ENCODE measurements at regions not wholly inside any gene's neighbourhood (a gene's known extent, or its start where the extent isn't known, plus 50 kb on each side); places are given as distances from the start of the nearest gene placed in this dataset.

GRCh38 chr3:177557548-177557947 lies 360.3 kb upstream of the TBL1XR1 start:
- H3K4me3 ChIP-seq (ENCODE audit: low read depth, low read length) = no peak overlapping the region
- no peak for DNase-seq (ENCODE audit: extremely low spot score)
- no peaks in the 10 kb centered on the region for H3K4me1 ChIP-seq (ENCODE audit: insufficient read depth)
- H3K27ac ChIP-seq (ENCODE audit: low read depth) = no peak overlapping the region
- no peaks in the 10 kb centered on the region for H3K36me3 ChIP-seq (ENCODE audit: insufficient read depth)
- WGBS = 94% methylated on average over 3 of the region's 3 CpGs

GRCh38 chr3:177561365-177561764 lies 364.1 kb upstream of the TBL1XR1 start:
- DNase-seq (ENCODE audit: extremely low spot score) = no peak
- no peaks in the 10 kb centered on the region for H3K4me1 ChIP-seq (ENCODE audit: insufficient read depth)
- no peak overlapping the region for H3K4me3 ChIP-seq (ENCODE audit: low read depth, low read length)
- no peak overlapping the region for H3K27ac ChIP-seq (ENCODE audit: low read depth)
- no peaks in the 10 kb centered on the region for H3K36me3 ChIP-seq (ENCODE audit: insufficient read depth)
- WGBS = 80% methylated on average over 5 of the region's 5 CpGs

DNA sequence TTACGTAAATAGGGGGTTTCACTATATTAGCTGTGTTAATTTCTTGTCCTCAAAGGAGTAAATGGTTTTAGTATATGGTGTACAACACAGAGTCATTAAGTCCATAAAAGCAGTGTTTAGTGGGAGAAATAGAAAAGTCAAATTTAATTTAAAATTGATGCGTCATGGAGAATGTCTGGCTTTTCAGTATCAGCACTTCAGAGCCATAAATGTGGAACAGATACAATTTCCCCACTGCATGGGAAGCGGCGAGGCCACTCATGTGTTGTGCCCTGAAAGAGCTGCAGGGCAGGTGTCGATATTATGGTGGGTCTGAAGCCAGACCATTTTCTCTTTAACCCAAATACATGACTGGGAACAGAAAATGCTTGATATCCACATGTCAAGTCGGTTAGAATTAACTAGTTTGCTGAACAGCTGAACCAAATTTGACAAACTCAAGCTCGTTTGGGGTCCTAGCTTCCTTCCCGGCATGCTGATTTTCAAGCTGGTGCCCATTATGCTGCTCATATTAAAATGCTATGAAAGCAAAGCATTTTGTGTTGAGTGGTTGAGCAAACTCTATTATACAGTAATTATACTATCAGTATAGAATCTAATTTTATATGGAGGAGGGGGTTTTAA lies 364.6 kb upstream of the TBL1XR1 start:
- Histone ChIP-seq H3K36me3 (ENCODE audit: insufficient read depth) (no peaks in the 10 kb centered on the region), H3K4me3 (ENCODE audit: low read depth, low read length) (no peak overlapping the region), H3K4me1 (ENCODE audit: insufficient read depth) (no peaks in the 10 kb centered on the region), H3K27ac (ENCODE audit: low read depth) (no peak overlapping the region)
- DNase-seq (ENCODE audit: extremely low spot score) = no peak
- WGBS = 95% methylated on average over 8 of the region's 8 CpGs

DNA sequence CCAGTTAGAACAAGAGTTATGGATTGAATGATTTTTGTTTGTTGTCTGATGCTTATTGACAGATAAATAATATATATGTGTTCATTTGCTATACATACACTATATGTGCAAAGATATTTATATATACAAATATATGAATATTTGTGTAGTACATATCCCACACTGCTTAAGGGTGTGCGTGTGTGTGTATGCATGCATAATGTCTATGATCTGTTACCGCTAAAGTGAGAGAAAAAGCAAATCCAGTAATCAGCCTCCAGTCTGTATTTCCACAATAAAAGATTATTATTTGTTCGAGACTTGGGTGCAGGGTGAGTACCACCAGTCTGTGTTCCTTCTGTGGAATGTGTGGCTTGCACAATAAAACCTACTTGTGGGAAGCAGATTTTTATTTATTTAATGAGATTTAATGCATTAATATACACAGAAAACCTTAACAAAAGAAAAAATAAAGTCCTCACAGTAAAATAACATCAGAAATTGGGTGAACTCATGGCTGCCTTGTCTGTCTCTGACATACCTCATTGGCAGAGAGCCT lies 366.0 kb upstream of the TBL1XR1 start:
- 84% methylated on average over 3 of the region's 3 CpGs for WGBS
- Histone ChIP-seq H3K4me1 (ENCODE audit: insufficient read depth) (no peaks in the 10 kb centered on the region), H3K4me3 (ENCODE audit: low read depth, low read length) (no peak overlapping the region), H3K36me3 (ENCODE audit: insufficient read depth) (no peaks in the 10 kb centered on the region), H3K27ac (ENCODE audit: low read depth) (no peak overlapping the region)
- DNase-seq (ENCODE audit: extremely low spot score) = no peak

- no peak for DNase-seq (ENCODE audit: extremely low spot score)
- Histone ChIP-seq H3K4me3 (ENCODE audit: low read depth, low read length) (no peak overlapping the region), H3K4me1 (ENCODE audit: insufficient read depth) (no peaks in the 10 kb centered on the region), H3K27ac (ENCODE audit: low read depth) (no peak overlapping the region), H3K36me3 (ENCODE audit: insufficient read depth) (no peaks in the 10 kb centered on the region)
- WGBS = 71% methylated on average over 3 of the region's 3 CpGs
These were observed 366.5 kb upstream of the TBL1XR1 start for GRCh38 chr3:177563792-177564191.

DNA sequence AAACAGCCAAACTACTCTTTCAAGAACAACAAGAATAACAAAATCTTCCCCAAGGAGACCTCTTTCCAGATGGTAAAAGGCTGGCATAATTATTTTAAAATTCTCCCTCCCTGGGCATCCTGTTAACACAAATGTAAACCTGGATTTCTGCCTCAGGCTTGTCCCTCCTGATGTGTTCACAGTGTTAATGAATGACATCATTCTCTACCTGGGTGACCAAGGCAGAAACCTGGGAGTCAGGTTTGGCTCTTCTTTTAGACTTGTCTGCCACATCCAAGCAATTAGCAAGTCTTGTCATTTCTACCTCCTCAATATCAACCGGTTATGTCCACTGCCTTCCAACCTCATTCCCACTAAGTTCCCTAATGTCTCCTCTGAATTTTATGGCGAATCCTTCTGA lies 368.7 kb upstream of the TBL1XR1 start:
- H3K4me1 ChIP-seq (ENCODE audit: insufficient read depth) = no peaks in the 10 kb centered on the region
- H3K36me3 ChIP-seq (ENCODE audit: insufficient read depth) = no peaks in the 10 kb centered on the region
- H3K27ac ChIP-seq (ENCODE audit: low read depth) = no peak overlapping the region
- no peak overlapping the region for H3K4me3 ChIP-seq (ENCODE audit: low read depth, low read length)
- WGBS = 98% methylated on average over 2 of the region's 2 CpGs
- no peak for DNase-seq (ENCODE audit: extremely low spot score)

DNA sequence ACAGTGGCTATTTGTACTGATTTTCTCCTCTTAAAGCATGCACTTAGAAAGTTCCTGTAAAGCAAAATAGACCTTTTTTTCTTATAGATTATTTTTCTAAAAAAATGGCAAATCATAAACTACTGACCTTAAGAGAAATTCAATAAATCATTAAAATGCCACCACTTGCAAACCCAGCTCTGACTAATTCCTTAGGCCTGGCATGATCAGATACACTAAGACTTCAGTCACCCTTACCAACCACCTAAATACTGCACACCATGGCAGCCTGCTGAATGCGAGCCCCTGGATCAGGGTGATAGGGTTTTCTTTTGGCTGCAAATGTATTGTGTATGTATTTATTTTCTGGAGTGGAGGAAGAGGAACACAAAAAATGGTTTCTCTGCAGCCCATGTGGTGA lies 370.6 kb upstream of the TBL1XR1 start:
- no peaks in the 10 kb centered on the region for H3K36me3 ChIP-seq (ENCODE audit: insufficient read depth)
- no peak overlapping the region for H3K27ac ChIP-seq (ENCODE audit: low read depth)
- 96% methylated on average over 1 of the region's 1 CpG for WGBS
- no peak for DNase-seq (ENCODE audit: extremely low spot score)
- no peaks in the 10 kb centered on the region for H3K4me1 ChIP-seq (ENCODE audit: insufficient read depth)
- H3K4me3 ChIP-seq (ENCODE audit: low read depth, low read length) = no peak overlapping the region

- Histone ChIP-seq H3K4me3 (ENCODE audit: low read depth, low read length) (no peak overlapping the region), H3K27ac (ENCODE audit: low read depth) (no peak overlapping the region), H3K4me1 (ENCODE audit: insufficient read depth) (no peaks in the 10 kb centered on the region), H3K36me3 (ENCODE audit: insufficient read depth) (no peaks in the 10 kb centered on the region)
- WGBS = 95% methylated on average over 4 of the region's 4 CpGs
- DNase-seq (ENCODE audit: extremely low spot score) = no peak
These were observed 371.9 kb upstream of the TBL1XR1 start for GRCh38 chr3:177569193-177569592.

- DNase-seq (ENCODE audit: extremely low spot score) = no peak
- Histone ChIP-seq H3K27ac (ENCODE audit: low read depth) (no peak overlapping the region), H3K36me3 (ENCODE audit: insufficient read depth) (no peaks in the 10 kb centered on the region), H3K4me1 (ENCODE audit: insufficient read depth) (no peaks in the 10 kb centered on the region), H3K4me3 (ENCODE audit: low read depth, low read length) (no peak overlapping the region)
- 83% methylated on average over 4 of the region's 4 CpGs for WGBS
These were observed 372.8 kb upstream of the TBL1XR1 start for GRCh38 chr3:177569875-177570657.

DNA sequence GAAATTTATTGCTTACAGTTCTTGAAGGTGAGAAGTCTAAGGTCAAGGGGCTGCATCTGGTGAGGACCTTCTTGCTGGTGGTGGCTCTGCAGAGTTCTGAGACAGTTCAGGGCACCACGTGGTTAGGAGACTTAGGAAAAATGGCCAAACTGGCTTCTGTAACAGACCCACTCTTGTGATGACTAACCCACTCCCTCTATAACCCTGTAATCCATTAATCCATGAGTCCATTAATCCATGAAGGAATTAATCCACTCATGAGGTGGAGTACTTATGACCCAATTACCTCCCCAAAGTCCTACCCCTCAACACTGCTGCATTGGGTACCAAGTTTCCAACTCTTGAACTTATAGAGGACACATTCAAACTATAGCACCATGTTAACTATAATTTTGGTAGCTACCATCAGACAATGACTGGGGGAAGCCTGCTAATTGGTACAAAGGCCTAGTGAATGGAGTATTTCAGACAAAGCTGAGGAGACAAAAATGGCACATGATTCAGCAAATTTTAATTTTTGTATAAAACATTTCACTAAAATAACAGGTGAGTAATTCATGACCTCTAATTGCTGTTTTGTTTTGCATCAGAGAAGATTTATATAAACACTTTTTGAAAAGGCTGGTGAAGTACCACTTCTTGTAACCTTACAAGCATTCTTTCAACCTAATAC lies 374.1 kb upstream of the TBL1XR1 start:
- WGBS = 89% methylated on average over 1 of the region's 1 CpG
- no peak for DNase-seq (ENCODE audit: extremely low spot score)
- Histone ChIP-seq H3K36me3 (ENCODE audit: insufficient read depth) (no peaks in the 10 kb centered on the region), H3K4me1 (ENCODE audit: insufficient read depth) (no peaks in the 10 kb centered on the region), H3K4me3 (ENCODE audit: low read depth, low read length) (no peak overlapping the region), H3K27ac (ENCODE audit: low read depth) (no peak overlapping the region)

- WGBS = 75% methylated on average over 3 of the region's 3 CpGs
- no peaks in the 10 kb centered on the region for H3K4me1 ChIP-seq (ENCODE audit: insufficient read depth)
- DNase-seq (ENCODE audit: extremely low spot score) = no peak
- H3K4me3 ChIP-seq (ENCODE audit: low read depth, low read length) = no peak overlapping the region
- no peaks in the 10 kb centered on the region for H3K36me3 ChIP-seq (ENCODE audit: insufficient read depth)
- no peak overlapping the region for H3K27ac ChIP-seq (ENCODE audit: low read depth)
These were observed 374.6 kb upstream of the TBL1XR1 start for GRCh38 chr3:177571944-177572315.

- H3K27ac ChIP-seq (ENCODE audit: low read depth) = no peak overlapping the region
- no peak overlapping the region for H3K4me3 ChIP-seq (ENCODE audit: low read depth, low read length)
- H3K36me3 ChIP-seq (ENCODE audit: insufficient read depth) = no peaks in the 10 kb centered on the region
- WGBS = 68% methylated on average over 7 of the region's 7 CpGs
- no peaks in the 10 kb centered on the region for H3K4me1 ChIP-seq (ENCODE audit: insufficient read depth)
- DNase-seq (ENCODE audit: extremely low spot score) = no peak
These were observed 377.1 kb upstream of the TBL1XR1 start for GRCh38 chr3:177574222-177574856.

GRCh38 chr3:177576746-177577145 lies 379.5 kb upstream of the TBL1XR1 start:
- no peak for DNase-seq (ENCODE audit: extremely low spot score)
- H3K4me1 ChIP-seq (ENCODE audit: insufficient read depth) = no peaks in the 10 kb centered on the region
- no peak overlapping the region for H3K4me3 ChIP-seq (ENCODE audit: low read depth, low read length)
- WGBS = 57% methylated on average over 4 of the region's 4 CpGs
- no peak overlapping the region for H3K27ac ChIP-seq (ENCODE audit: low read depth)
- no peaks in the 10 kb centered on the region for H3K36me3 ChIP-seq (ENCODE audit: insufficient read depth)

Measured in urinary bladder (tissue), 3 donors.